Uterus (tissue), 2 donors: ENCODE measurements at regions not wholly inside any gene's neighbourhood (a gene's known extent, or its start where the extent isn't known, plus 50 kb on each side); places are given as distances from the start of the nearest gene placed in this dataset.

Experiments used
- CTCF ChIP-seq, 4 experiments: fragments of 200-600 bp in 2 of 4; fragments of 450-650 bp in 2 of 4; sonication (generic) in 2 of 4; IDR thresholded peaks; one replicate each; pipeline ENCODE4 v1.5.1; 2016 to 2019; ENCODE audit warnings: antibody characterized with exemption in 4 of 4, mild to moderate bottlenecking in 2 of 4, moderate library complexity in 1 of 4
- POLR2A ChIP-seq, 2 donors: fragments of 450-650 bp; IDR thresholded peaks; one replicate each; pipeline ENCODE4 v1.6.1; 2016; ENCODE audit warnings: antibody characterized with exemption in 2 of 2, mild to moderate bottlenecking in 1 of 2, moderate library complexity in 1 of 2

- TF ChIP-seq CTCF (IDR thresholded peaks at IDR 0.05): no peak
- TF ChIP-seq POLR2A (IDR thresholded peaks at IDR 0.05): no peak
Observed at GRCh38 chr7:34501156-34501555, 156.9 kb upstream of the NPSR1 start.
